PC-3 (cell line): ENCODE measurements at regions not wholly inside any gene's neighbourhood (a gene's known extent, or its start where the extent isn't known, plus 50 kb on each side); places are given as distances from the start of the nearest gene placed in this dataset.

Source experiments
- ATAC-seq: fragments of 200-7000 bp; cut with Tn5 transposase; 2 replicates; pipeline ENCODE4 v1.9.1; 2020; ENCODE audit warnings: mild to moderate bottlenecking, moderate library complexity
- BruUV-seq: library from RNA; stranded (reverse); fragments of 400-500 nt; replicated peaks from 2 replicates; lab custom pipeline; 2021; lab: Mats Ljungman, UMichigan
- CTCF ChIA-PET: fragments of 300-600 bp; sonication (Branson Sonifier 250); formaldehyde crosslinking; loops from one replicate; lab custom pipeline; 2022; ENCODE audit warnings: antibody characterized with exemption; lab: Charles Lee
- POLR2A ChIA-PET: fragments of 300-600 bp; sonication (Branson Sonifier 250); formaldehyde crosslinking; loops from one replicate; lab custom pipeline; 2022; ENCODE audit warnings: antibody characterized with exemption; ENCODE audit not compliant: unreplicated experiment; lab: Charles Lee
- DNase-seq: peaks from one replicate; pipeline ENCODE4 v3.0.0-alpha.2; 2015
- H2AFZ ChIP-seq: fragments of 300-600 bp; sonication (generic); 2 replicates; pipeline ENCODE4 v1.6.0; 2016; ENCODE audit warnings: antibody characterized with exemption, low read length
- H3F3A ChIP-seq: fragments of 300-600 bp; sonication (generic); one replicate; pipeline ENCODE4 v1.6.0; 2017; ENCODE audit warnings: antibody characterized with exemption, low read length, control low read depth, mild to moderate bottlenecking; ENCODE audit not compliant: unreplicated experiment
- H3K27ac ChIP-seq: fragments of 300-600 bp; sonication (generic); 2 replicates; pipeline ENCODE4 v1.5.1; 2016; ENCODE audit warnings: mild to moderate bottlenecking, low read length
- H3K27me3 ChIP-seq: fragments of 300-600 bp; sonication (generic); 2 replicates; pipeline ENCODE4 v1.6.1; 2016; ENCODE audit warnings: low read length, mixed read lengths
- H3K36me3 ChIP-seq: fragments of 300-600 bp; sonication (generic); 2 replicates; pipeline ENCODE4 v1.6.1; 2016; ENCODE audit warnings: low read depth, mixed run types, low read length, mixed read lengths
- H3K4me1 ChIP-seq: fragments of 300-600 bp; sonication (generic); 2 replicates; pipeline ENCODE4 v1.5.1; 2016; ENCODE audit warnings: low read length; ENCODE audit not compliant: insufficient read depth
- H3K4me2 ChIP-seq: fragments of 300-600 bp; sonication (generic); 2 replicates; pipeline ENCODE4 v1.6.0; 2016; ENCODE audit warnings: low read length
- H3K4me3 ChIP-seq: fragments of 300-600 bp; sonication (generic); 2 replicates; pipeline ENCODE4 v1.5.1; 2016; ENCODE audit warnings: mild to moderate bottlenecking, low read length, mixed read lengths
- H3K79me2 ChIP-seq: fragments of 300-600 bp; sonication (generic); 2 replicates; pipeline ENCODE4 v1.6.1; 2017; ENCODE audit warnings: low read length, mixed read lengths
- H3K9ac ChIP-seq: fragments of 300-600 bp; sonication (generic); 2 replicates; pipeline ENCODE4 v1.6.0; 2016; ENCODE audit warnings: mild to moderate bottlenecking, low read length
- H3K9me2 ChIP-seq: fragments of 300-600 bp; sonication (generic); replicated peaks from 2 replicates; pipeline ENCODE4 v1.6.1; 2016; ENCODE audit warnings: mixed run types, low read length, mixed read lengths
- H3K9me3 ChIP-seq: fragments of 300-600 bp; sonication (generic); 2 replicates; pipeline ENCODE4 v1.6.1; 2016; ENCODE audit warnings: low read length, mixed read lengths
- H4K20me1 ChIP-seq: fragments of 300-600 bp; sonication (generic); 2 replicates; pipeline ENCODE4 v1.6.1; 2016; ENCODE audit warnings: low read length, mixed read lengths
- CTCF ChIP-seq: fragments of 300-600 bp; sonication (generic); conservative IDR thresholded peaks from 2 replicates; pipeline ENCODE4 v1.5.1; 2017; ENCODE audit warnings: antibody characterized with exemption, low read depth, mild to moderate bottlenecking, low read length
- EZH2 ChIP-seq: fragments of 300-600 bp; sonication (generic); IDR thresholded peaks from one replicate; pipeline ENCODE4 v1.6.1; 2017; ENCODE audit warnings: antibody characterized with exemption, mild to moderate bottlenecking, low read length; ENCODE audit not compliant: unreplicated experiment
- EZH2phosphoT487 ChIP-seq: fragments of 300-600 bp; sonication (generic); IDR thresholded peaks from 2 replicates; pipeline ENCODE4 v1.6.1; 2018; ENCODE audit warnings: mild to moderate bottlenecking, antibody characterized with exemption, low read length, borderline replicate concordance
- intact Hi-C: fragments of 100-400 bp; cut with micrococcal nuclease; formaldehyde crosslinking; loops from 2 replicates; pipeline ENCODE4 v1.9.0; 2023

- H3K9me2 ChIP-seq: no peaks in the 10 kb centered on the region
- TF ChIP-seq EZH2phosphoT487 (no peak), CTCF (no peak)
These were observed 75.6 kb upstream of the SOX3 start for GRCh38 chrX:140580478-140580877.

GRCh38 chrX:140572724-140573123 lies 67.9 kb upstream of the SOX3 start:
- no peaks in the 10 kb centered on the region for H3K9me3 ChIP-seq
- peak; percentile 62 for DNase-seq
- POLR2A ChIA-PET: no interaction called here
- H3K4me2 ChIP-seq: no peak overlapping the region
- no peaks in the 10 kb centered on the region for H3K4me1 ChIP-seq
- no peak overlapping the region for H3K27ac ChIP-seq
- H3K9me2 ChIP-seq: no peaks in the 10 kb centered on the region
- ATAC-seq: peak; percentile 59; the same call in 1 of the 2 replicates
- no peaks in the 10 kb centered on the region for H4K20me1 ChIP-seq
- CTCF ChIA-PET: interaction anchor here (0.5 to 0.6 kb wide), 2 partner anchors 12 to 60 kb away, joined by 3 to 21 read pairs; no protein-coding TSS in a partner anchor
- H2AFZ ChIP-seq: no peak overlapping the region
- H3K4me3 ChIP-seq: no peak overlapping the region
- H3K79me2 ChIP-seq: no peaks in the 10 kb centered on the region
- peaks cover 4% of the 10 kb centered on the region for H3K27me3 ChIP-seq
- no peaks in the 10 kb centered on the region for H3K36me3 ChIP-seq
- no peak overlapping the region for H3K9ac ChIP-seq
- no peaks in the 10 kb centered on the region for H3F3A ChIP-seq
- BruUV-seq: no TSS peak
- intact Hi-C loops: no loop called here
- peak; percentile 77 for TF ChIP-seq CTCF
- no peak for TF ChIP-seq EZH2phosphoT487

More at GRCh38 chrX:140580478-140580877, 75.6 kb upstream of the SOX3 start:
- H3K9ac ChIP-seq: no peak overlapping the region
- H3K4me3 ChIP-seq: no peak overlapping the region
- H3F3A ChIP-seq: no peaks in the 10 kb centered on the region
- intact Hi-C loops: no loop called here
- BruUV-seq: no TSS peak
- H3K27ac ChIP-seq: no peak overlapping the region
- peaks cover 13% of the 10 kb centered on the region for H3K27me3 ChIP-seq
- H3K4me1 ChIP-seq: no peaks in the 10 kb centered on the region
- ChIA-PET CTCF (no interaction called here), POLR2A (no interaction called here)
- no peaks in the 10 kb centered on the region for H3K9me3 ChIP-seq
- H2AFZ ChIP-seq: no peak overlapping the region
- H4K20me1 ChIP-seq: no peaks in the 10 kb centered on the region
- no peak overlapping the region for H3K4me2 ChIP-seq
- no peak for DNase-seq
- H3K79me2 ChIP-seq: no peaks in the 10 kb centered on the region
- no peak for ATAC-seq
- no peaks in the 10 kb centered on the region for H3K36me3 ChIP-seq

GRCh38 chrX:140563893-140564292 lies 59.0 kb upstream of the SOX3 start:
- CTCF ChIA-PET: no interaction called here
- no peak for TF ChIP-seq CTCF
- no peak for TF ChIP-seq EZH2phosphoT487
- no peak for TF ChIP-seq EZH2
- no peak overlapping the region for H2AFZ ChIP-seq
- H3K9me3 ChIP-seq: no peaks in the 10 kb centered on the region
- POLR2A ChIA-PET: no interaction called here
- no peak for ATAC-seq
- H3K27ac ChIP-seq: no peak overlapping the region
- no peaks in the 10 kb centered on the region for H3K36me3 ChIP-seq
- H3K4me1 ChIP-seq: no peaks in the 10 kb centered on the region
- H3K9ac ChIP-seq: no peak overlapping the region
- no peak for DNase-seq
- no TSS peak for BruUV-seq
- H4K20me1 ChIP-seq: no peaks in the 10 kb centered on the region
- intact Hi-C loops: no loop called here
- no peaks in the 10 kb centered on the region for H3F3A ChIP-seq
- H3K79me2 ChIP-seq: no peaks in the 10 kb centered on the region
- no peaks in the 10 kb centered on the region for H3K27me3 ChIP-seq
- H3K4me3 ChIP-seq: no peak overlapping the region
- H3K4me2 ChIP-seq: no peak overlapping the region
- no peaks in the 10 kb centered on the region for H3K9me2 ChIP-seq
